Activated T-cell treated with anti-CD3 and anti-CD28 coated beads, Interleukin-2, amount 50 U/mL, for 24 hours (primary cell): ENCODE measurements at regions not wholly inside any gene's neighbourhood (a gene's known extent, or its start where the extent isn't known, plus 50 kb on each side); places are given as distances from the start of the nearest gene placed in this dataset.
"Not testable (repeated sequence)": the region's sequence is repeated elsewhere in the genome, so short reads cannot be mapped to it uniquely, and the experiment has no call there.

Experiments
- DNase-seq: peaks from one replicate; pipeline ENCODE4 v3.0.0-alpha.2; 2020
- H3K27ac Mint-ChIP-seq: 2 replicates; pipeline ENCODE4 v1.8.0; 2020; ENCODE audit warnings: mild to moderate bottlenecking, mixed read lengths
- H3K27me3 Mint-ChIP-seq: 2 replicates; pipeline ENCODE4 v1.8.0; 2020; ENCODE audit warnings: mixed read lengths
- H3K36me3 Mint-ChIP-seq: 2 replicates; pipeline ENCODE4 v1.8.0; 2020; ENCODE audit warnings: low read depth, mixed read lengths
- H3K4me1 Mint-ChIP-seq: 2 replicates; pipeline ENCODE4 v1.8.0; 2020; ENCODE audit warnings: low read depth, mixed read lengths
- H3K4me3 Mint-ChIP-seq: 2 replicates; pipeline ENCODE4 v1.8.0; 2020; ENCODE audit warnings: mild to moderate bottlenecking, moderate library complexity, mixed read lengths
- H3K9me3 Mint-ChIP-seq: 2 replicates; pipeline ENCODE4 v1.8.0; 2020; ENCODE audit warnings: mixed read lengths

- no peaks in the 10 kb centered on the region for H3K4me1 Mint-ChIP-seq
- H3K4me3 Mint-ChIP-seq, result no peak overlapping the region
- H3K27ac Mint-ChIP-seq, result no peak overlapping the region
- H3K9me3 Mint-ChIP-seq, result peaks cover 20% of the 10 kb centered on the region
- H3K36me3 Mint-ChIP-seq, result no peaks in the 10 kb centered on the region
- peaks cover 7% of the 10 kb centered on the region for H3K27me3 Mint-ChIP-seq
- no peak for DNase-seq
These were observed 55.0 kb upstream of the IL33 start for GRCh38 chr9:6160579-6160978.

GRCh38 chr9:6153425-6153824 lies 62.2 kb upstream of the IL33 start:
- H3K36me3 Mint-ChIP-seq, result no peaks in the 10 kb centered on the region
- H3K4me3 Mint-ChIP-seq, result no peak overlapping the region
- peaks cover 23% of the 10 kb centered on the region for H3K27me3 Mint-ChIP-seq
- H3K27ac Mint-ChIP-seq, result no peak overlapping the region
- H3K9me3 Mint-ChIP-seq, result peaks cover 2% of the 10 kb centered on the region
- no peak for DNase-seq
- peaks cover 7% of the 10 kb centered on the region for H3K4me1 Mint-ChIP-seq

DNA sequence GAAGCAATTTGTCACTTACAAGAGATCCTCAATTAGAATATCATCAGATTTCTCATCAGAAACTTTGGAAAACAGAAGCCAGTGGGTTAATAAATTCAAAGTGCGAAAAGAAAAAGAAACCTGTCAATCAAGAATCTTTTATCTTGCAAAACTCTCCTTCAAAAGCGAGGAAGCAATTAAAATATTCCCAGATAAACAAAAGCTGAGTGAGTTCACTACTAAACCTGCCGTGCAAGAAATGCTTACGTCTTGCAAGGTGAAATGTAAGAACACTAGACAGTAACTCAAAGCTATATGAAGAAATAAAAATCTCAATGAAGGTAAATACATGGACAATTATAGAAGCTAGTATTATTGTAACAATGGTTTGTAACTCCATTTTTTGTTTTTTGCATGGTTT lies 62.8 kb upstream of the IL33 start:
- Mint-ChIP-seq H3K27ac (no peak overlapping the region), H3K36me3 (no peaks in the 10 kb centered on the region), H3K4me1 (peaks cover 7% of the 10 kb centered on the region), H3K4me3 (no peak overlapping the region), H3K27me3 (peaks cover 23% of the 10 kb centered on the region), H3K9me3 (peaks cover 2% of the 10 kb centered on the region)
- no peak for DNase-seq

GRCh38 chr9:6150483-6150882 lies 65.1 kb upstream of the IL33 start:
- H3K27ac Mint-ChIP-seq, result no peak overlapping the region
- H3K36me3 Mint-ChIP-seq, result no peaks in the 10 kb centered on the region
- H3K4me1 Mint-ChIP-seq, result peaks cover 10% of the 10 kb centered on the region
- H3K4me3 Mint-ChIP-seq, result no peak overlapping the region
- H3K9me3 Mint-ChIP-seq, result no peaks in the 10 kb centered on the region
- DNase-seq, result no peak
- peaks cover 23% of the 10 kb centered on the region for H3K27me3 Mint-ChIP-seq

DNA sequence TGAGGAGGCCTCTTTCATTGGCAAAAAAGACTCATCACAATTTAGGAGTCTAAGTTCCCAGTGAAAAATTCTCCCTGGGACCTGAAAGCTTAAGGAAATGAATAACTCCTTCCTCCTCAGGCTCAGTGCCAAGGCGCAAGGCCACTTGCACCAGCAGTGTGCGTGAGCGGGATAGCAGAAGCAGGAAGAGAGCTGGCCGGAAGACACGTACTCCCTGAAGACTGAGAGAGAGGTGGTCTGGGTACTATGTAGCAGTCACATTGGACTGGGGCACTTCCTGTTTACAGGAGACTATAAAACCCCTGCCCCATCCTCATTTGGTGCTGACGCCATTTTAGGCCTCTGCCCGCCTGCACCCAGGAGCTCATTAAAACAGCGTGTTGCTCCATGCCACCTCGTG lies 66.3 kb upstream of the IL33 start:
- Mint-ChIP-seq H3K36me3 (no peaks in the 10 kb centered on the region), H3K4me1 (peaks cover 10% of the 10 kb centered on the region), H3K9me3 (no peaks in the 10 kb centered on the region), H3K27ac (no peak overlapping the region), H3K4me3 (no peak overlapping the region), H3K27me3 (peaks cover 23% of the 10 kb centered on the region)
- no peak for DNase-seq

GRCh38 chr9:6147846-6148245 lies 67.8 kb upstream of the IL33 start:
- Mint-ChIP-seq H3K9me3 (no peaks in the 10 kb centered on the region), H3K4me1 (peaks cover 3% of the 10 kb centered on the region), H3K36me3 (no peaks in the 10 kb centered on the region), H3K27ac (no peak overlapping the region), H3K4me3 (no peak overlapping the region), H3K27me3 (peaks cover 23% of the 10 kb centered on the region)
- DNase-seq, result no peak

GRCh38 chr9:6144947-6145346 lies 70.7 kb upstream of the IL33 start:
- Mint-ChIP-seq H3K27ac (no peak overlapping the region), H3K9me3 (no peaks in the 10 kb centered on the region), H3K4me3 (no peak overlapping the region), H3K27me3 (peaks cover 6% of the 10 kb centered on the region), H3K4me1 (peaks cover 3% of the 10 kb centered on the region), H3K36me3 (no peaks in the 10 kb centered on the region)
- DNase-seq, result no peak

DNA sequence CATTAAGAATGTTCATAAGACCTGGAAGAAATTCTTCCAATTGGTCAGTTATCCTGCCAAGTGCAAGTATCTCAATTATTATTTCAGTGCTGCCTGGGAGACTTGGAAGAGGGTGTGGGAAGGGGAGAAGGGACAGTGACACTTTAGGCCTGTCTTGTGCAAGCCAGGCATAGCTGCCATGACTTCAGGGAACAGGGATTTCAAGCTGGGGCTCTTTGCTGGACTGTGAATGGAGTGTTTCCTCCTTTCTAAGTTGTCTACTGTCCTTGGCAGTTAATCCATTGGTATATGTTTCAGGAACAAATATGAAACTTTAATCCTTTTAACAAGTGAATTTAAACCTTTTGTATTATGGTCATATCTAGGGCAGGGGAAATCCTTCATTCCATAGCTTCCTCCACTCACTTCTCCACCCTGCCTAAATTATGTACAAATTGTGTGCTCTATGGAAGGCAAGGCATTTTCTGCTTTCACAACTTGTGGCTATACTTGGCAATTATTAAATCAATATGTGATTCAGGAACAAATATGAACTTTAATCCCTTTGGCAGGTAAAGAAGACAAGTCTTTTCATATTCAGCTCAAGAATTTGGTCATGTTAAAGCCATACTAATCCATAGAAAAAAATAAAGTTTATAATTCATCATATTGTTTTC lies 72.7 kb upstream of the IL33 start:
- no peaks in the 10 kb centered on the region for H3K36me3 Mint-ChIP-seq
- no peak overlapping the region for H3K4me3 Mint-ChIP-seq
- DNase-seq, result no peak
- H3K4me1 Mint-ChIP-seq, result peaks cover 3% of the 10 kb centered on the region
- H3K27me3 Mint-ChIP-seq, result no peaks in the 10 kb centered on the region
- no peak overlapping the region for H3K27ac Mint-ChIP-seq
- no peaks in the 10 kb centered on the region for H3K9me3 Mint-ChIP-seq

GRCh38 chr9:6135780-6136179 lies 79.8 kb upstream of the IL33 start:
- not testable (repeated sequence) for H3K36me3 Mint-ChIP-seq, H3K27ac Mint-ChIP-seq, DNase-seq, H3K27me3 Mint-ChIP-seq, H3K4me3 Mint-ChIP-seq, H3K9me3 Mint-ChIP-seq
- H3K4me1 Mint-ChIP-seq, result peaks cover 13% of the 10 kb centered on the region

- Mint-ChIP-seq H3K4me1 (peaks cover 13% of the 10 kb centered on the region), H3K4me3 (no peak overlapping the region), H3K9me3 (no peaks in the 10 kb centered on the region), H3K27ac (no peak overlapping the region), H3K27me3 (no peaks in the 10 kb centered on the region), H3K36me3 (no peaks in the 10 kb centered on the region)
- no peak for DNase-seq
These were observed 80.9 kb upstream of the IL33 start for GRCh38 chr9:6134661-6135180.

GRCh38 chr9:6133346-6134063 lies 82.1 kb upstream of the IL33 start:
- no peak for DNase-seq
- Mint-ChIP-seq H3K36me3 (no peaks in the 10 kb centered on the region), H3K4me1 (peaks cover 13% of the 10 kb centered on the region), H3K27ac (no peak overlapping the region), H3K27me3 (no peaks in the 10 kb centered on the region), H3K9me3 (no peaks in the 10 kb centered on the region), H3K4me3 (no peak overlapping the region)

DNA sequence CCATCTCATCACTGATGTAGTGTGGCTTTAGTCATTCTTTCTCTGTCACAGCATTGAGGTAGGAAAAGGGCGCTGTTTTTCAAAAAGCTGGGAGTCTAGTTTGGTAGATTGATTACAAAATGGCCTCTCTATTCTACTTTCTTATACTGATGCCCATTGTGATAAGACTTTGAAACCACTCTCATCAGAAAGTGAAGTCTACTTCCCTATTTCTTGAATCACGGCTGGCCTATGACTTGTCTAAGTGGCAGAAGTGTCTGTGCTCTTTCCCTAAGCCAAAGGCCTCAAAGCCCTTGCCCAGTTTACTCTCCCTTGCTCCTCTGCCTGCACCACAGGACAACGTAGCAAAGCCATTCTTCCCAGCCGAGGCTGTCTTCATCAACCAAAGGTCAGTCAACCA lies 83.0 kb upstream of the IL33 start:
- Mint-ChIP-seq H3K27me3 (peaks cover 3% of the 10 kb centered on the region), H3K9me3 (no peaks in the 10 kb centered on the region), H3K4me3 (no peak overlapping the region), H3K4me1 (peaks cover 13% of the 10 kb centered on the region), H3K36me3 (no peaks in the 10 kb centered on the region), H3K27ac (no peak overlapping the region)
- DNase-seq, result no peak

DNA sequence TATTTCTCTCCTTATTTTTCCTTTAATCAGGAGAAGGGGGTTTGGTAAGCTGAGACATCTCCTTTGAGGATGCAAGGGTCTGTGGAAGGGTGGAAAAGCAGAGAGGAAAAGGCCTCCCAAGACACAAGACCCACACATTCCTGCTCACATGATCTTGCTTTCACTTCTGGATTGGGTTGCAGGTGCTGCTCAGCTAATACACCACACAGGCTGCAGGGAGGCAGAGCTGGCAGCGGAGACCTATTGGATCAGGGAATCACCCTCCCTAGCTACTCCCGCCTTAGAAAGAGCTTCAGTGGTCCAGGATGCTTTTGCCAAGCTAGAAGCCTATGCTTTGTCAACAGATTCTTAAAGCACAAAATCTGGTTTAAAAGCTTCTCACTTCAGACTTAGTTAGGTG lies 87.6 kb upstream of the IL33 start:
- Mint-ChIP-seq H3K36me3 (no peaks in the 10 kb centered on the region), H3K27me3 (peaks cover 5% of the 10 kb centered on the region), H3K4me1 (no peaks in the 10 kb centered on the region), H3K27ac (no peak overlapping the region), H3K4me3 (no peak overlapping the region), H3K9me3 (no peaks in the 10 kb centered on the region)
- DNase-seq, result no peak

DNA sequence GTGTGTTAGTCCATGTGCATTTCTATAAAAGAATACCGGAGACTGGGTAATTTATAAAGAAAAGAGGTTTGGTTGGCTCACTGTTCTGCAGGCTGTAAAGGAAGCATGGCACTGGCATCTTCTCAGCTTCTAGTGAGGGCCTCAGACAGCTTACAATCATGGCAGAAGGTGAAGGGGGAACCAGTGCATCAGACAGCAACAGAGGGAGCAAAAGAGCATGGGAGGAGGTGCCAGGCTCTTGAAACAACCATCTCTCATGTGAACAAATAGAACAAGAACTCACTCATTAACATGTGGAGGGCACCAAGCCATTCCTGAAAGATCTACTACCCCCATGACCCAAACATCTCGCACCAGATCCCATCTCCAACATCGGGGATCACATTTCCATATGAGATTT lies 89.2 kb upstream of the IL33 start:
- Mint-ChIP-seq H3K27ac (no peak overlapping the region), H3K4me3 (no peak overlapping the region), H3K27me3 (peaks cover 7% of the 10 kb centered on the region), H3K36me3 (no peaks in the 10 kb centered on the region), H3K4me1 (no peaks in the 10 kb centered on the region), H3K9me3 (no peaks in the 10 kb centered on the region)
- DNase-seq, result no peak

GRCh38 chr9:6123416-6123815 lies 92.2 kb upstream of the IL33 start:
- Mint-ChIP-seq H3K9me3 (no peaks in the 10 kb centered on the region), H3K27me3 (peaks cover 12% of the 10 kb centered on the region), H3K27ac (no peak overlapping the region), H3K4me3 (no peak overlapping the region), H3K36me3 (no peaks in the 10 kb centered on the region), H3K4me1 (no peaks in the 10 kb centered on the region)
- DNase-seq, result no peak
